ENCODE measurements at regions not wholly inside any gene's neighbourhood (a gene's known extent, or its start where the extent isn't known, plus 50 kb on each side); places are given as distances from the start of the nearest gene placed in this dataset.

DNA sequence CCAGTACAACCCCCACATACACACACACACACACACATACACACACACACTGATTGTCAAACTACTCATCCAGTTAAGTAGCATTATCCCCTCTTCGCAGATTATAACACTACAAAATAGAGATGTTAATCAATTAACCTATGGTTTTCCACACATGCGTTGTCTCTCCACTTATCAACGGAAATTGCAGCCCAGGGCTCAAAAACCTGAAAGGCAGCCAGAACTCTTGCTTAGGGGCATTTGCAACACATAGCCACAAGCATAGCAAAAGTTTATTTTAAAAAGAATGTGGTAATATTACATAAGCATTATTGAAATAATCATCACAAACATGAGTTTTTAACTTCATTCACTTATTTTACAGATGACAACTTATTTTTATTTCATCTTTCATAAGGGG is 265.8 kb downstream of the SLC16A7 start:
- Histone ChIP-seq H4K20me1 (replicated peaks; ENCODE audit: control insufficient read depth, insufficient read depth, low read length) (no peaks in the 10 kb centered on the region), H2AFZ (ENCODE audit: low read depth, low read length) (no peak overlapping the region), H3K9me1 (ENCODE audit: control insufficient read depth, insufficient read depth, low read length) (no peaks in the 10 kb centered on the region), H3K4me2 (ENCODE audit: insufficient read depth, low read length) (no peak overlapping the region), H3K27me3 (ENCODE audit: control insufficient read depth in 2 of 2, insufficient read depth in 2 of 2, low read length in 2 of 2) (no peaks in the 10 kb centered on the region), H3K4me1 (replicated peaks in 1 of 2; ENCODE audit: control insufficient read depth in 2 of 2, insufficient read depth in 2 of 2, low read length in 2 of 2) (no peaks in the 10 kb centered on the region), H3K27ac (ENCODE audit: extremely low read depth, low read depth, low read length) (no peak overlapping the region), H3K4me3 (no peak overlapping the region), H3K36me3 (ENCODE audit: control insufficient read depth, insufficient read depth, low read length) (no peaks in the 10 kb centered on the region), H3K9ac (ENCODE audit: insufficient read depth in 1 of 2, low read depth in 2 of 2, low read length in 2 of 2) (no peak overlapping the region), H3K79me2 (ENCODE audit: control insufficient read depth, insufficient read depth, low read length) (no peaks in the 10 kb centered on the region), H3K9me3 (replicated peaks; ENCODE audit: control insufficient read depth, insufficient read depth, low read depth, low read length) (no peaks in the 10 kb centered on the region)
- FAIRE-seq (no peak), ATAC-seq (no peak), DNase-seq (ENCODE audit: extremely low read depth in 1 of 4, low spot score in 3 of 4) (no peak)
- intact Hi-C loops (cut with micrococcal nuclease), result no loop called here
- CTCF ChIA-PET (ENCODE audit: low intra/inter-chr PET ratio), result no interaction called here
- POLR2A ChIA-PET, result no interaction called here
- in situ Hi-C loops (cut with MboI), result no loop called here
- TF ChIP-seq KDM5B (IDR thresholded peaks at IDR 0.05; ENCODE audit: insufficient replicate concordance, low read depth, low read length), result no peak
- 0% methylated on average over 3 of the region's 3 CpGs for WGBS (ENCODE audit: insufficient coverage, low coverage, missing lambda C conversion rate)
- no TSS peak for BruUV-seq (replicated peaks)

DNA sequence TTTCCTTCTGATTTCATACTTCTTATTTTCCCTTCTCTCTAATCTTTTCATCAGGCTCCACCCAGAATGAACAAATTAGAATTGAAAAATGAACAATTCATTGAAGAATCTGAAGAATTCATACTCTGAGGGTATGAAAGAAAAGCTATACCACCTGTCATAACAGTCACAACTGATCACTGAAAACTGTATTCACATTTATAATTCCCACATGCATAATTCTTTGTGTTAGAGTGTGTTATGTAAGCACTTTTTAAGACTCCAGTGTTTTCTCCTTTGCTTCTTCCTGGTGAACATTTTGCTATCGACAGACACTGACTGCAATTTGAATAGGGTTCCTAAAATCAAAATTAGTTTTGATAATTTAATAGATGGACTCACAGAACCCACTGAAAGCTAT is 271.2 kb downstream of the SLC16A7 start:
- no peak overlapping the region for H3K4me2 ChIP-seq (ENCODE audit: insufficient read depth, low read length)
- DNase-seq (ENCODE audit: extremely low read depth in 1 of 4, low spot score in 3 of 4) (no peak), ATAC-seq (no peak), FAIRE-seq (no peak)
- H3K4me1 ChIP-seq (replicated peaks in 1 of 2; ENCODE audit: control insufficient read depth in 2 of 2, insufficient read depth in 2 of 2, low read length in 2 of 2), result no peaks in the 10 kb centered on the region
- no peaks in the 10 kb centered on the region for H3K9me1 ChIP-seq (ENCODE audit: control insufficient read depth, insufficient read depth, low read length)
- H3K79me2 ChIP-seq (ENCODE audit: control insufficient read depth, insufficient read depth, low read length), result no peaks in the 10 kb centered on the region
- no peaks in the 10 kb centered on the region for H3K27me3 ChIP-seq (ENCODE audit: control insufficient read depth in 2 of 2, insufficient read depth in 2 of 2, low read length in 2 of 2)
- H3K4me3 ChIP-seq, result no peak overlapping the region
- H3K36me3 ChIP-seq (ENCODE audit: control insufficient read depth, insufficient read depth, low read length), result no peaks in the 10 kb centered on the region
- H3K27ac ChIP-seq (ENCODE audit: extremely low read depth, low read depth, low read length), result no peak overlapping the region
- in situ Hi-C loops (cut with MboI) (no loop called here), intact Hi-C loops (cut with micrococcal nuclease) (no loop called here)
- ChIA-PET POLR2A (no interaction called here), CTCF (ENCODE audit: low intra/inter-chr PET ratio) (no interaction called here)
- no TSS peak for BruUV-seq (replicated peaks)
- no peak overlapping the region for H2AFZ ChIP-seq (ENCODE audit: low read depth, low read length)
- WGBS (ENCODE audit: insufficient coverage, low coverage, missing lambda C conversion rate), result 11% methylated on average over 1 of the region's 1 CpG
- H3K9ac ChIP-seq (ENCODE audit: insufficient read depth in 1 of 2, low read depth in 2 of 2, low read length in 2 of 2), result no peak overlapping the region
- no peaks in the 10 kb centered on the region for H4K20me1 ChIP-seq (replicated peaks; ENCODE audit: control insufficient read depth, insufficient read depth, low read length)
- no peaks in the 10 kb centered on the region; the same call in 1 of the 2 replicates for H3K9me3 ChIP-seq (replicated peaks; ENCODE audit: control insufficient read depth, insufficient read depth, low read depth, low read length)
- TF ChIP-seq, protein P1, sequence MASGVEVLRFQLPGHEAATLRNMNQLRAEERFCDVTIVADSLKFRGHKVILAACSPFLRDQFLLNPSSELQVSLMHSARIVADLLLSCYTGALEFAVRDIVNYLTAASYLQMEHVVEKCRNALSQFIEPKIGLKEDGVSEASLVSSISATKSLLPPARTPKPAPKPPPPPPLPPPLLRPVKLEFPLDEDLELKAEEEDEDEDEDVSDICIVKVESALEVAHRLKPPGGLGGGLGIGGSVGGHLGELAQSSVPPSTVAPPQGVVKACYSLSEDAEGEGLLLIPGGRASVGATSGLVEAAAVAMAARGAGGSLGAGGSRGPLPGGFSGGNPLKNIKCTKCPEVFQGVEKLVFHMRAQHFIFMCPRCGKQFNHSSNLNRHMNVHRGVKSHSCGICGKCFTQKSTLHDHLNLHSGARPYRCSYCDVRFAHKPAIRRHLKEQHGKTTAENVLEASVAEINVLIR (CRISPR knock-in tag; IDR thresholded peaks at IDR 0.05), result no peak
- no peak for TF ChIP-seq SIN3A (IDR thresholded peaks at IDR 0.05; ENCODE audit: borderline replicate concordance in 2 of 2, control insufficient read depth in 1 of 2, low read depth in 2 of 2, low read length in 2 of 2)
- TF ChIP-seq ZNF644 (tag; IDR thresholded peaks at IDR 0.05; ENCODE audit: low read depth), result no peak
- TF ChIP-seq ZNF780A (CRISPR knock-in tag; IDR thresholded peaks at IDR 0.05), result no peak
- no peak for TF ChIP-seq KHSRP (IDR thresholded peaks at IDR 0.05)
- TF ChIP-seq BRCA1 (IDR thresholded peaks at IDR 0.05), result no peak
- no peak for TF ChIP-seq BRCA1 (CRISPR knock-in tag; IDR thresholded peaks at IDR 0.05)
- TF ChIP-seq SMAD4 (CRISPR knock-in tag; conservative IDR thresholded peaks at IDR 0.05), result no peak
- no peak for TF ChIP-seq DIDO1 (tag; IDR thresholded peaks at IDR 0.05; ENCODE audit: low read depth)
- TF ChIP-seq PHB (CRISPR knock-in tag; IDR thresholded peaks at IDR 0.05), result no peak
- no peak for TF ChIP-seq ZBTB2 (IDR thresholded peaks at IDR 0.05)
- no peak for TF ChIP-seq RBM14 (IDR thresholded peaks at IDR 0.05; ENCODE audit: borderline replicate concordance, insufficient read depth, low read depth, low read length)
- TF ChIP-seq, protein P2, sequence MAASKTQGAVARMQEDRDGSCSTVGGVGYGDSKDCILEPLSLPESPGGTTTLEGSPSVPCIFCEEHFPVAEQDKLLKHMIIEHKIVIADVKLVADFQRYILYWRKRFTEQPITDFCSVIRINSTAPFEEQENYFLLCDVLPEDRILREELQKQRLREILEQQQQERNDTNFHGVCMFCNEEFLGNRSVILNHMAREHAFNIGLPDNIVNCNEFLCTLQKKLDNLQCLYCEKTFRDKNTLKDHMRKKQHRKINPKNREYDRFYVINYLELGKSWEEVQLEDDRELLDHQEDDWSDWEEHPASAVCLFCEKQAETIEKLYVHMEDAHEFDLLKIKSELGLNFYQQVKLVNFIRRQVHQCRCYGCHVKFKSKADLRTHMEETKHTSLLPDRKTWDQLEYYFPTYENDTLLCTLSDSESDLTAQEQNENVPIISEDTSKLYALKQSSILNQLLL (CRISPR knock-in tag; IDR thresholded peaks at IDR 0.05; ENCODE audit: borderline replicate concordance), result no peak

Data from K562 (cell line).